ENCODE measurements at regions not wholly inside any gene's neighbourhood (a gene's known extent, or its start where the extent isn't known, plus 50 kb on each side); places are given as distances from the start of the nearest gene placed in this dataset.

GRCh38 chr20:12030470-12030869 lies 112.8 kb downstream of the BTBD3 start:
- TF ChIP-seq POLR2A (IDR thresholded peaks at IDR 0.05; ENCODE audit: low read depth, low read length): no peak
- Histone ChIP-seq H3K9me1 (replicated peaks; ENCODE audit: control insufficient read depth, extremely low read depth, insufficient read depth, low read length) (no peaks in the 10 kb centered on the region), H3K9me3 (replicated peaks; ENCODE audit: control insufficient read depth, insufficient read depth, low read length) (no peaks in the 10 kb centered on the region), H2AFZ (ENCODE audit: low read depth, low read length) (no peak overlapping the region), H3K4me2 (ENCODE audit: insufficient read depth, low read length) (no peak overlapping the region), H3K4me1 (ENCODE audit: control insufficient read depth, extremely low read depth, insufficient read depth, low read length) (no peaks in the 10 kb centered on the region), H3K27me3 (ENCODE audit: control insufficient read depth in 2 of 2, insufficient read depth in 2 of 2, low read length in 2 of 2) (no peaks in the 10 kb centered on the region), H4K20me1 (replicated peaks; ENCODE audit: control insufficient read depth, extremely low read depth, insufficient read depth, low read length) (no peaks in the 10 kb centered on the region), H3K36me3 (ENCODE audit: control insufficient read depth in 2 of 2, extremely low read depth in 1 of 2, insufficient read depth in 2 of 2, low read length in 2 of 2) (no peaks in the 10 kb centered on the region), H3K79me2 (ENCODE audit: control insufficient read depth, insufficient read depth, low read length) (no peaks in the 10 kb centered on the region), H3K4me3 (replicated peaks in 1 of 3; ENCODE audit: insufficient read depth in 1 of 3, low read depth in 1 of 3, low read length in 3 of 3) (no peak overlapping the region), H3K27ac (ENCODE audit: insufficient read depth, low read depth, low read length) (no peak overlapping the region), H3K9ac (replicated peaks; ENCODE audit: extremely low read depth, insufficient read depth, low read length) (no peak overlapping the region)
- dilution Hi-C loops (cut with MboI; ENCODE audit: extremely low pct_ligation_motif_present, low sequenced_read_pairs): no loop called here
- DNase-seq (ENCODE audit: low read depth, low spot score) (no peak), FAIRE-seq (no peak)
- BruUV-seq (replicated peaks): no TSS peak
- intact Hi-C loops (cut with micrococcal nuclease): no loop called here
- ChIA-PET CTCF (interaction anchor here (1.7 kb wide), 1 partner anchor 18 kb away, joined by 5 read pairs; no protein-coding TSS in a partner anchor), POLR2A (no interaction called here)

- Histone ChIP-seq H3K36me3 (ENCODE audit: control insufficient read depth in 2 of 2, extremely low read depth in 1 of 2, insufficient read depth in 2 of 2, low read length in 2 of 2) (no peaks in the 10 kb centered on the region), H3K4me2 (ENCODE audit: insufficient read depth, low read length) (no peak overlapping the region), H4K20me1 (replicated peaks; ENCODE audit: control insufficient read depth, extremely low read depth, insufficient read depth, low read length) (no peaks in the 10 kb centered on the region), H3K9ac (replicated peaks; ENCODE audit: extremely low read depth, insufficient read depth, low read length) (no peak overlapping the region), H3K79me2 (ENCODE audit: control insufficient read depth, insufficient read depth, low read length) (no peaks in the 10 kb centered on the region), H3K9me3 (replicated peaks; ENCODE audit: control insufficient read depth, insufficient read depth, low read length) (no peaks in the 10 kb centered on the region), H3K4me3 (replicated peaks in 1 of 3; ENCODE audit: insufficient read depth in 1 of 3, low read depth in 1 of 3, low read length in 3 of 3) (no peak overlapping the region), H3K27ac (ENCODE audit: insufficient read depth, low read depth, low read length) (no peak overlapping the region), H3K9me1 (replicated peaks; ENCODE audit: control insufficient read depth, extremely low read depth, insufficient read depth, low read length) (no peaks in the 10 kb centered on the region), H3K27me3 (ENCODE audit: control insufficient read depth in 2 of 2, insufficient read depth in 2 of 2, low read length in 2 of 2) (no peaks in the 10 kb centered on the region), H2AFZ (ENCODE audit: low read depth, low read length) (no peak overlapping the region), H3K4me1 (ENCODE audit: control insufficient read depth, extremely low read depth, insufficient read depth, low read length) (no peaks in the 10 kb centered on the region)
- intact Hi-C loops (cut with micrococcal nuclease): no loop called here
- no peak for DNase-seq (ENCODE audit: low read depth, low spot score)
- ChIA-PET CTCF (no interaction called here), POLR2A (no interaction called here)
- no peak for FAIRE-seq
- BruUV-seq (replicated peaks): no TSS peak
- dilution Hi-C loops (cut with MboI; ENCODE audit: extremely low pct_ligation_motif_present, low sequenced_read_pairs): no loop called here
- TF ChIP-seq MYC (IDR thresholded peaks at IDR 0.05; ENCODE audit: low read depth, low read length): no peak
- no peak for TF ChIP-seq GATA2 (IDR thresholded peaks at IDR 0.05; ENCODE audit: insufficient read depth, insufficient read length, low read depth, low read length)
- no peak for TF ChIP-seq FOS (IDR thresholded peaks at IDR 0.05; ENCODE audit: borderline replicate concordance, insufficient read depth, low read length)
- no peak for TF ChIP-seq POLR2A (IDR thresholded peaks at IDR 0.05; ENCODE audit: low read depth, low read length)
- no peak for TF ChIP-seq CTCF (IDR thresholded peaks at IDR 0.05; ENCODE audit: extremely low read depth in 1 of 2, insufficient read depth in 1 of 2, low read depth in 1 of 2, low read length in 2 of 2)
- no peak for TF ChIP-seq MAX (IDR thresholded peaks at IDR 0.05; ENCODE audit: insufficient read depth, insufficient read length)
- no peak for TF ChIP-seq POLR2AphosphoS5 (IDR thresholded peaks at IDR 0.05; ENCODE audit: insufficient read depth, low read depth, low read length)
- TF ChIP-seq JUN (IDR thresholded peaks at IDR 0.05; ENCODE audit: borderline replicate concordance, insufficient read depth, insufficient read length, low read depth): no peak
- TF ChIP-seq EZH2 (IDR thresholded peaks at IDR 0.05; ENCODE audit: borderline replicate concordance, low read depth, low read length, severe bottlenecking): no peak
Measured at GRCh38 chr20:12036142-12036541, 118.4 kb downstream of the BTBD3 start.
